Naive thymus-derived CD8-positive, alpha-beta T cell (primary cell): ENCODE measurements at regions not wholly inside any gene's neighbourhood (a gene's known extent, or its start where the extent isn't known, plus 50 kb on each side); places are given as distances from the start of the nearest gene placed in this dataset.
A peak's percentile ranks its signal among the peaks of the same experiment; 100 is the strongest.
"Not testable (repeated sequence)": the region's sequence is repeated elsewhere in the genome, so short reads cannot be mapped to it uniquely, and the experiment has no call there.

ENCODE experiments used
- ATAC-seq, 2 donors: fragments of 150-1000 bp; cut with Tn5 transposase in 1 of 2; sonication (Bioruptor Pico), chemical (Tn5 transposase) in 1 of 2; 1 replicate in 1 of 2; 2 replicates in 1 of 2; pipeline ENCODE4 v1.10.0; 2021; ENCODE audit warnings: mild to moderate bottlenecking in 2 of 2, moderate library complexity in 2 of 2
- POLR2A ChIA-PET: fragments of 350-600 bp; sonication (Branson Sonifier 250); formaldehyde crosslinking; loops from one replicate; lab custom pipeline; 2021; ENCODE audit warnings: antibody characterized with exemption; lab: Charles Lee
- DNase-seq, 10 donors: peaks; one replicate each; pipeline versions ENCODE4 v3.0.0 to v3.0.0-alpha.2; 2020 to 2022
- H3K27ac Mint-ChIP-seq, 10 donors: one replicate each; pipeline ENCODE4 v1.8.0; 2020 to 2022; ENCODE audit warnings: mild to moderate bottlenecking in 10 of 10, mixed read lengths in 10 of 10, moderate library complexity in 4 of 10, inconsistent platforms in 1 of 10
- H3K27me3 Mint-ChIP-seq, 5 donors: one replicate each; pipeline ENCODE4 v1.8.0; 2021 to 2022; ENCODE audit warnings: mixed read lengths in 5 of 5
- H3K36me3 Mint-ChIP-seq, 3 donors: one replicate each; pipeline ENCODE4 v1.8.0; 2020 to 2022; ENCODE audit warnings: mixed read lengths in 3 of 3, mild to moderate bottlenecking in 2 of 3, inconsistent platforms in 1 of 3
- H3K4me1 Mint-ChIP-seq, 4 donors: one replicate each; pipeline ENCODE4 v1.8.0; 2021 to 2022; ENCODE audit warnings: mixed read lengths in 4 of 4
- H3K4me3 Mint-ChIP-seq, 10 donors: one replicate each; pipeline ENCODE4 v1.8.0; 2020 to 2022; ENCODE audit warnings: mild to moderate bottlenecking in 10 of 10, mixed read lengths in 10 of 10, moderate library complexity in 6 of 10, inconsistent platforms in 1 of 10
- H3K9me3 Mint-ChIP-seq, 9 donors: one replicate each; pipeline ENCODE4 v1.8.0; 2020 to 2022; ENCODE audit warnings: mixed read lengths in 9 of 9, mild to moderate bottlenecking in 3 of 9, inconsistent platforms in 1 of 9, moderate library complexity in 1 of 9

GRCh38 chr12:47378907-47379306 lies 299.1 kb upstream of the AMIGO2 start:
- Mint-ChIP-seq H3K9me3 (peaks cover 2 to 30% (median 13%) of the 10 kb centered on the region in 9 donors), H3K27ac (peak overlapping the region in 7 of 10 donors; percentile 51 to 86 (median 76)), H3K4me1 (peaks cover 18 to 56% (median 50%) of the 10 kb centered on the region in 4 donors), H3K4me3 (peak overlapping the region in 4 of 10 donors; percentile 1 to 48 (median 7)), H3K27me3 (no peaks in the 10 kb centered on the region), H3K36me3 (peaks cover 0 to 12% (median 5%) of the 10 kb centered on the region in 3 donors)
- ATAC-seq (no peak), DNase-seq (no peak)
- POLR2A ChIA-PET = interaction anchor here (0.5 to 3.3 kb wide), 5 partner anchors 10 to 195 kb away, joined by 3 to 9 read pairs (median 4); no protein-coding TSS in a partner anchor

- DNase-seq (no peak), ATAC-seq (no peak)
- Mint-ChIP-seq H3K4me3 (no peak overlapping the region), H3K4me1 (peaks cover 18 to 54% (median 47%) of the 10 kb centered on the region in 4 donors), H3K27me3 (no peaks in the 10 kb centered on the region), H3K36me3 (peaks cover 0 to 15% (median 7%) of the 10 kb centered on the region in 3 donors), H3K9me3 (peaks cover 3 to 37% (median 15%) of the 10 kb centered on the region in 9 donors), H3K27ac (peak overlapping the region in 7 of 10 donors; percentile 34 to 86 (median 53))
- POLR2A ChIA-PET = interaction anchor here (0.9 to 3.3 kb wide), 5 partner anchors 10 to 57 kb away, joined by 3 to 9 read pairs (median 4); no protein-coding TSS in a partner anchor
Measured at GRCh38 chr12:47378222-47378582, 298.4 kb upstream of the AMIGO2 start.

- peaks cover 3 to 39% (median 15%) of the 10 kb centered on the region in 9 donors for H3K9me3 Mint-ChIP-seq
- H3K27ac Mint-ChIP-seq = peak overlapping the region; percentile 13 to 86 (median 49)
- peaks cover 17 to 51% (median 44%) of the 10 kb centered on the region in 4 donors for H3K4me1 Mint-ChIP-seq
- H3K36me3 Mint-ChIP-seq = peaks cover 0 to 15% (median 7%) of the 10 kb centered on the region in 3 donors
- no peak overlapping the region for H3K4me3 Mint-ChIP-seq
- POLR2A ChIA-PET = interaction anchor here (0.6 to 3.3 kb wide), 6 partner anchors 9 to 161 kb away, joined by 3 to 9 read pairs (median 4); no protein-coding TSS in a partner anchor
- ATAC-seq (no peak), DNase-seq (no peak)
- no peaks in the 10 kb centered on the region for H3K27me3 Mint-ChIP-seq
Measured at GRCh38 chr12:47377414-47378221, 297.9 kb upstream of the AMIGO2 start.

DNA sequence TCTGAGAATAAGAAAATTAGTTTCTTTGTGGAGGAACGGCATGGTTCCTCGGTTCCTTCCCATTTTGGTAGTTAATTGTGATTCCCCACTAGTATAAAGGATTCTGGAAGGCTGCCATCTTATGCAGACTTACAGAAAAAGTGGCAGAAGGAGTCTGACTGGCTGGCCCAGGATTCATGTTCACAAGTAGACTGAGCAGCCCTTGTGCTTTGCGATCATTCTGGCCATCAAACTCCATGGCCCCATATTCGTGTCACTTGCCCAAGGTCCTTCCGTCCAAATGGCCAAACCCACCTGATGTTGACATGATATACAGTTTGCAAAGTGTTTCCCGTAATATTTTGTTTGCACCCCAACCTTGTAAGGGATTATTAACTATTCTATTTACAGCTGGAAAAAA lies 297.2 kb upstream of the AMIGO2 start:
- DNase-seq (no peak), ATAC-seq (no peak)
- no peaks in the 10 kb centered on the region for H3K27me3 Mint-ChIP-seq
- POLR2A ChIA-PET = interaction anchor here (0.6 kb wide), 1 partner anchor 161 kb away, joined by 3 read pairs; no protein-coding TSS in a partner anchor
- H3K27ac Mint-ChIP-seq = peak overlapping the region in 2 of 10 donors; percentile 23 to 61
- no peak overlapping the region for H3K4me3 Mint-ChIP-seq
- H3K4me1 Mint-ChIP-seq = peaks cover 17 to 50% (median 40%) of the 10 kb centered on the region in 4 donors
- peaks cover 0 to 15% (median 7%) of the 10 kb centered on the region in 3 donors for H3K36me3 Mint-ChIP-seq
- H3K9me3 Mint-ChIP-seq = peaks cover 3 to 34% (median 14%) of the 10 kb centered on the region in 9 donors

DNA sequence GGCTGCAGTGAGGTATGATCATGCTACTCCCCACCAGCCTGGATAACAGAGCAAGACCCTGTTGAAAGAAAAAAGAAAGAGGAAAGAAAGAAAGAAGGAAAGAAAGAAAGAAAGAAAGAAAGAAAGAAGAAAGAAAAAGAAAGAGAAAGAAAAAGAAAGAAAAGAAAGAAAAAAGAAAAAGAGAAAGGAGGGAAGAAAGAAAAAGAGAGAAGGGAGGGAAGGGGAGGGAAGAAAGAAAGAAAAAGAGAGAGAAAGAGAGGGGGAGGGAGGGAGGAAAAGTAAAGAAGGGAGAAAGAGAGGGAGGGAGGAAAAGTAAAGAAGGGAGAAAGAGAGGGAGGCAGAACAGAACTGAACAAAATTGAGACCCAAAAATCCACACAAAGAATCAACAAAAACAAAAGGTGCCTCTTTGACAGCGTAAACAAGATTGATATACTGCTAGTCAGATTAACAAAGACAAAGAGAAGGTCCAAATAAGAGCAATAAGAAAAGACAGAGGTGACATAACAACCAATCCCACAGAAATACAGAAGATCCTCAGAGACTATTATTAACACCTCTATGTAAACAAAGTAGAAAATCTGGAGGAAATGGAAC lies 293.9 kb upstream of the AMIGO2 start:
- no peak for ATAC-seq
- H3K9me3 Mint-ChIP-seq = peaks cover 0 to 30% (median 8%) of the 10 kb centered on the region in 9 donors
- peaks cover 0 to 11% (median 7%) of the 10 kb centered on the region in 3 donors for H3K36me3 Mint-ChIP-seq
- H3K4me3 Mint-ChIP-seq = peak overlapping the region in 1 of 10 donors; percentile 20
- peaks cover 8 to 43% (median 27%) of the 10 kb centered on the region in 4 donors for H3K4me1 Mint-ChIP-seq
- peak overlapping the region in 2 of 10 donors; percentile 7 to 33 for H3K27ac Mint-ChIP-seq
- H3K27me3 Mint-ChIP-seq = no peaks in the 10 kb centered on the region
- no peak for DNase-seq
- POLR2A ChIA-PET = no interaction called here

GRCh38 chr12:47370421-47370820 lies 290.7 kb upstream of the AMIGO2 start:
- Mint-ChIP-seq H3K27me3 (no peaks in the 10 kb centered on the region), H3K27ac (peak overlapping the region in 1 of 10 donors; percentile 32), H3K36me3 (peaks cover 0 to 11% (median 7%) of the 10 kb centered on the region in 3 donors), H3K4me1 (peaks cover 12 to 30% (median 15%) of the 10 kb centered on the region in 4 donors), H3K4me3 (no peak overlapping the region), H3K9me3 (peaks cover 0 to 24% (median 10%) of the 10 kb centered on the region in 9 donors)
- POLR2A ChIA-PET = interaction anchor here (0.7 to 2.4 kb wide), 4 partner anchors 10 to 83 kb away, joined by 3 to 10 read pairs (median 4); no protein-coding TSS in a partner anchor
- DNase-seq = no peak
- no peak for ATAC-seq

DNA sequence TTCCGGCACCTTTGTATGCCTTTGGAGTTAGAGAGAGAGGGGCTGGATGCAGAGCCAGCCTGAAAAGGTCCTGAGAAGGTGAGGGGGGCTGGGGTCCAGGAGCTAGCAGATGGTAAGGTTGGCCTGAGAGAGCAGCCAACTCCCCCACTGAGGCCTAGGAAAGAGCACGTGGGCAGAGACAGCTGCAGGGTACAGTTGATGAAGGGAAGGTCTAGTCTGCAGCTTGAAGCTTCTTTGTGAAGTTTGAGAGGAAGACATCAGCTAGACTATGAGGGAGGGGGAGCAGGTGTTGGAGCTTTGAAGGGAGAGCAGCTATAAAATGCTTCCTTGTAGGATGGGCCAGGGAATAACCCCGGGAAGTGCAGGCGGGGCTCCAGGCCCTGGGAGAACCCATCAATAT lies 289.3 kb upstream of the AMIGO2 start:
- Mint-ChIP-seq H3K27me3 (no peaks in the 10 kb centered on the region), H3K4me3 (no peak overlapping the region), H3K36me3 (peaks cover 0 to 4% (median 4%) of the 10 kb centered on the region in 3 donors), H3K9me3 (peaks cover 0 to 16% (median 4%) of the 10 kb centered on the region in 9 donors), H3K27ac (no peak overlapping the region), H3K4me1 (peaks cover 10 to 29% (median 17%) of the 10 kb centered on the region in 4 donors)
- ATAC-seq = no peak
- DNase-seq = no peak
- POLR2A ChIA-PET = interaction anchor here (1.3 to 2.4 kb wide), 4 partner anchors 9 to 141 kb away, joined by 3 to 10 read pairs (median 4); no protein-coding TSS in a partner anchor

DNA sequence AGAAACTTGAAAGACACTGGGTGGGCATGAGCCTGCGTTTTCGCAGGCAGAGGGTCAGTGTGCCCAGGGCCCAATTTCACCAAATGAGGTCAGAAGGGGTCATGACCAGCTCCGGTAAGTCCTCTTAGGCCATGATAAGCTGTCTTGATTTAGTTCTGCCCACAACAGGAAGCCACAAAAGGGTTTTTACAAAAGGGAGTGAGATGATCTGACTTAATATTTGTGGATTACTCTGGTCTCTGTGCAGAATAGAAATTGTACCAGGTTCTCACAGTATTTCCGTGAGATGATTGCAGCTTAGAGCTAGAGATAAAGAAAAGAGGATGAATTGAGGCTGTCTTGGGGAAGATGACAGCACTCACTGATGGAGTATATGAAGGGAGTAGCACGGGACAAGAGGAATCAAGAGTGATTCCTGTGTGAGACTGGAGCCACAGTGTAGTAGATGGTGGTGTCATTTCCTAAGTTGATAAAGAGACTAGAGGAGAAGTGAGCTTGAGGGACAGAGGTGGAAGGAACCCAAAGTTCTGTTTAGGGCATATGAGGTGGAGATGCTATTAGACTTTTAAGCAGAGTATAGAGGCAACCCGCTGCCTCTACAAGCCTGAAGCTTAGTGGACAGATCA lies 288.3 kb upstream of the AMIGO2 start:
- Mint-ChIP-seq H3K27ac (no peak overlapping the region), H3K27me3 (no peaks in the 10 kb centered on the region), H3K4me1 (peaks cover 1 to 26% (median 18%) of the 10 kb centered on the region in 4 donors), H3K4me3 (no peak overlapping the region), H3K36me3 (no peaks in the 10 kb centered on the region), H3K9me3 (peaks cover 0 to 9% (median 0%) of the 10 kb centered on the region in 9 donors)
- DNase-seq (no peak), ATAC-seq (no peak)
- POLR2A ChIA-PET = interaction anchor here (0.6 to 1.4 kb wide), 7 partner anchors 7 to 161 kb away, joined by 3 to 5 read pairs (median 3); no protein-coding TSS in a partner anchor

GRCh38 chr12:47366579-47366978 lies 286.8 kb upstream of the AMIGO2 start:
- H3K4me3 Mint-ChIP-seq = no peak overlapping the region
- no peak overlapping the region for H3K27ac Mint-ChIP-seq
- peaks cover 0 to 5% (median 0%) of the 10 kb centered on the region in 9 donors for H3K9me3 Mint-ChIP-seq
- DNase-seq = no peak
- H3K27me3 Mint-ChIP-seq = no peaks in the 10 kb centered on the region
- no peaks in the 10 kb centered on the region for H3K36me3 Mint-ChIP-seq
- POLR2A ChIA-PET = interaction anchor here (1.0 to 1.1 kb wide), 2 partner anchors 9 to 12 kb away, joined by 3 read pairs; no protein-coding TSS in a partner anchor
- H3K4me1 Mint-ChIP-seq = peaks cover 16 to 30% (median 23%) of the 10 kb centered on the region in 4 donors
- no peak for ATAC-seq

DNA sequence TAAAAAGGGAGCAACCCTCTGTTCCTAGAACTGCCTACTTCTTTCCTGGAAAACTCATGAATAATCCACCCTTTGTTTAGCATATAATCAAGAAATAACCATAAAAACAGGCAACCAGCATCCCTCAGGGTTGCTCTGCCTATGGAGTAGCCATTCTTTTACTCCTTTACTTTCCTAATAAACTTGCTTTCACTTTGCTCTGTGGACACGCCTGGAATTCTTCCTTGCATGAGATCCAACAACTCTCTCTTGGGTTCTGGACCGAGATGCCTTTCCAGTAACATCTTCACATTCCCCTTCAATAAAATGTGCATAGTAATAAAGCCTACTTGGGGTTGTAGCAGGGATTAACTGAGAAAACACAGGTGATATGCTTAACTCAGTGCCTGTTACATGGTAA lies 286.4 kb upstream of the AMIGO2 start:
- Mint-ChIP-seq H3K4me3 (peak overlapping the region in 1 of 10 donors; percentile 81), H3K4me1 (peaks cover 20 to 32% (median 26%) of the 10 kb centered on the region in 4 donors), H3K27me3 (no peaks in the 10 kb centered on the region), H3K27ac (peak overlapping the region in 2 of 10 donors; percentile 87 to 94), H3K36me3 (no peaks in the 10 kb centered on the region), H3K9me3 (peaks cover 0 to 5% (median 0%) of the 10 kb centered on the region in 9 donors)
- no peak for DNase-seq
- ATAC-seq = no peak
- POLR2A ChIA-PET = interaction anchor here (1.0 kb wide), 1 partner anchor 12 kb away, joined by 3 read pairs; no protein-coding TSS in a partner anchor

GRCh38 chr12:47365443-47366076 lies 285.8 kb upstream of the AMIGO2 start:
- H3K27ac Mint-ChIP-seq = peak overlapping the region in 2 of 10 donors; percentile 87 to 94
- peaks cover 26 to 36% (median 30%) of the 10 kb centered on the region in 4 donors for H3K4me1 Mint-ChIP-seq
- peak overlapping the region in 5 of 10 donors; percentile 55 to 85 (median 79) for H3K4me3 Mint-ChIP-seq
- peak in 1 of 2 donors; percentile 16 for ATAC-seq
- H3K27me3 Mint-ChIP-seq, H3K36me3 Mint-ChIP-seq, H3K9me3 Mint-ChIP-seq, DNase-seq: not testable (repeated sequence)
- POLR2A ChIA-PET = interaction anchor here (0.6 to 3.6 kb wide), 7 partner anchors 13 to 158 kb away, joined by 3 to 19 read pairs (median 3); no protein-coding TSS in a partner anchor
